Mucosa of descending colon (tissue), 3 donors: ENCODE measurements at regions not wholly inside any gene's neighbourhood (a gene's known extent, or its start where the extent isn't known, plus 50 kb on each side); places are given as distances from the start of the nearest gene placed in this dataset.
"Not testable (repeated sequence)": the region's sequence is repeated elsewhere in the genome, so short reads cannot be mapped to it uniquely, and the experiment has no call there.

Source experiments
- ATAC-seq: fragments of 200-7000 bp; cut with Tn5 transposase; one replicate; pipeline ENCODE4 v1.9.1; 2020; ENCODE audit warnings: mild to moderate bottlenecking, moderate library complexity
- DNase-seq, 3 donors: peaks; one replicate each; pipeline ENCODE4 v3.0.0-alpha.2; 2020
- H3K36me3 ChIP-seq: fragments of 200-600 bp; one replicate; pipeline ENCODE4 v1.8.0; 2021; ENCODE audit warnings: low read depth, mild to moderate bottlenecking
- H3K4me1 ChIP-seq: fragments of 200-600 bp; one replicate; pipeline ENCODE4 v1.8.0; 2021; ENCODE audit warnings: low read depth, mild to moderate bottlenecking
- H3K4me3 ChIP-seq: fragments of 200-600 bp; one replicate; pipeline ENCODE4 v1.8.0; 2021; ENCODE audit warnings: mild to moderate bottlenecking
- H3K9me3 ChIP-seq: fragments of 200-600 bp; one replicate; pipeline ENCODE4 v1.8.0; 2021; ENCODE audit warnings: mild to moderate bottlenecking
- intact Hi-C, 2 donors: fragments of 100-400 bp; cut with DNase I in 1 of 2; cut with micrococcal nuclease in 1 of 2; formaldehyde crosslinking; loops; one replicate each; pipeline versions ENCODE4 v1.11.0 to v1.11.1; 2022; cut with DNase I, micrococcal nuclease
- TF ChIP-seq, protein P1 (sequence below): fragments of 200-600 bp; IDR thresholded peaks from one replicate; pipeline ENCODE4 v1.8.0; 2022; ENCODE audit warnings: antibody characterized with exemption, mild to moderate bottlenecking
- donor health status: DM: no; HTN: no; CAD: no; lungs with moderate emphysema.
- donor health status: DM: no; HTN: no; CAD: no.
- donor health status: DM: no; HTN: yes; CAD: no.

GRCh38 chr9:22508354-22508753, 61.7 kb downstream of the DMRTA1 start:
- H3K36me3 ChIP-seq, ATAC-seq, intact Hi-C loops, H3K4me1 ChIP-seq, H3K4me3 ChIP-seq, DNase-seq, H3K9me3 ChIP-seq: not testable (repeated sequence)

- ATAC-seq = no peak
- intact Hi-C loops = no loop called here
- TF ChIP-seq, protein P1, sequence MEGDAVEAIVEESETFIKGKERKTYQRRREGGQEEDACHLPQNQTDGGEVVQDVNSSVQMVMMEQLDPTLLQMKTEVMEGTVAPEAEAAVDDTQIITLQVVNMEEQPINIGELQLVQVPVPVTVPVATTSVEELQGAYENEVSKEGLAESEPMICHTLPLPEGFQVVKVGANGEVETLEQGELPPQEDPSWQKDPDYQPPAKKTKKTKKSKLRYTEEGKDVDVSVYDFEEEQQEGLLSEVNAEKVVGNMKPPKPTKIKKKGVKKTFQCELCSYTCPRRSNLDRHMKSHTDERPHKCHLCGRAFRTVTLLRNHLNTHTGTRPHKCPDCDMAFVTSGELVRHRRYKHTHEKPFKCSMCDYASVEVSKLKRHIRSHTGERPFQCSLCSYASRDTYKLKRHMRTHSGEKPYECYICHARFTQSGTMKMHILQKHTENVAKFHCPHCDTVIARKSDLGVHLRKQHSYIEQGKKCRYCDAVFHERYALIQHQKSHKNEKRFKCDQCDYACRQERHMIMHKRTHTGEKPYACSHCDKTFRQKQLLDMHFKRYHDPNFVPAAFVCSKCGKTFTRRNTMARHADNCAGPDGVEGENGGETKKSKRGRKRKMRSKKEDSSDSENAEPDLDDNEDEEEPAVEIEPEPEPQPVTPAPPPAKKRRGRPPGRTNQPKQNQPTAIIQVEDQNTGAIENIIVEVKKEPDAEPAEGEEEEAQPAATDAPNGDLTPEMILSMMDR = no peak
Observed at GRCh38 chr9:22508790-22509189, 62.2 kb downstream of the DMRTA1 start.

DNA sequence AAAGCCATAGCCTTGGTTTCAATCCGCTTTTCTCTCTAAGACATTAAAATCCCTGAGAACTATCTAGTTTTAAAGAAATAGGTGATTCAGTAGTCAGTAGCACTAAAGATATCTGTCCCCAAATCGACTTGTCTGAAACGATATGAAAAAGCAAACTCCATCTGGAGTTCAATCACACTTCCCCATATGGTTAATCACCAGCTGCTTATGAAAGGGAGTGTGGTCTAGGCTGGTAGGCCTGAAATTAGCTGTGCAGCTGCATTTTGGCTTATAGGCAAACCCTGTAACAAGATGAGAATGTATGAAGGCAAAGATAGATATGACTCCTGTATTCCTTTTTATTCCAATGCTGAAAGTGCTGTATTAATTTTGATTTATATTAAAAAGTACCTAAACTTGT, 65.9 kb downstream of the DMRTA1 start:
- DNase-seq = no peak
- TF ChIP-seq, protein P1 = no peak
- no peaks in the 10 kb centered on the region for H3K4me1 ChIP-seq
- no peaks in the 10 kb centered on the region for H3K9me3 ChIP-seq
- H3K4me3 ChIP-seq = no peak overlapping the region
- intact Hi-C loops = no loop called here
- no peaks in the 10 kb centered on the region for H3K36me3 ChIP-seq
- ATAC-seq = no peak

More at GRCh38 chr9:22508790-22509189, 62.2 kb downstream of the DMRTA1 start:
- DNase-seq = no peak
- Histone ChIP-seq H3K4me1 (no peaks in the 10 kb centered on the region), H3K9me3 (no peaks in the 10 kb centered on the region), H3K4me3 (no peak overlapping the region), H3K36me3 (no peaks in the 10 kb centered on the region)

DNA sequence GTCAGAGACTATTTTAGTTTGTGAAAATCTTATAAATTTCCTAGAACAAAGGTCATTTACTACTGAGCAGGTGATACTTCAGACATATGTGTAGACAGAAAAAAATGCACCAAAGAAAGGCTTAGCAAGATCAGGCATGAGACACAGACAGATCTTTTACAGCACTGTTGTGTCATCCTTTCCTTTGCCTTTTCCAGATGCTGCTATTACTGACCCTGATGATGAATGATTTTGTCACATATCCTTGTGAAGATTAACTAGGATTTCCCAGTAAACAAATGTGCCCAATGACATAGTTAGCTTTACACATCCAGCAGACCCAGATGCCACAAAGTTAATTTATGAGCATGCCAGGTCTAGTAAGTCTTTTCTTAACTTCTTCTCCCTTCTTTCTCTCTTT, 68.2 kb downstream of the DMRTA1 start:
- Histone ChIP-seq H3K4me3 (no peak overlapping the region), H3K36me3 (no peaks in the 10 kb centered on the region), H3K9me3 (no peaks in the 10 kb centered on the region), H3K4me1 (no peaks in the 10 kb centered on the region)
- no peak for ATAC-seq
- TF ChIP-seq, protein P1 = no peak
- no peak for DNase-seq
- intact Hi-C loops = no loop called here

DNA sequence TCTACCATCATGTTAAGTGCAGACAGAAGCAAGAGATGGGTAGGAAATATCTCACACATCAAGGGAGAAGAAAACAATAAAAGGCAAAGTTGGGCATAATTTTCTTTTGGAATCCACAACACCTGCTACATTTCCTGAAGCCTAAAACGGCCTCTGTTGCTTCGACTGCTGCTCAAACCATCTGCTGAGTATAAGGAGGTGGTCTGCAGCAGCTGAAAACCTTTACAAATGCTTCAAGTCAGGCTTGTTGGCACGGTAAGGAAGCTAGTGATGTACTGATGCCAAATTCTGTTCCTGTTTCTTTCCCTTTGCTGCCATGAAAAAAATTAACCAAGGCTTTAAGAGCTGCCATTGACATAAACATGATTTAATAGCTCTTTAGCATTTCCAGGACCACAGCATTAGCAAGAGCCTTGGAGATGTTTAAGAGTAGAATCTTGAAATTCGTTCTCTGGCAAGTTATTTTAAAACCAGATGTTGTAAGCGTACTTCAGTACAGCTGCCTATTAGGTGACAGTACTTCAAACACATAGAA, 75.6 kb downstream of the DMRTA1 start:
- intact Hi-C loops = no loop called here

DNA sequence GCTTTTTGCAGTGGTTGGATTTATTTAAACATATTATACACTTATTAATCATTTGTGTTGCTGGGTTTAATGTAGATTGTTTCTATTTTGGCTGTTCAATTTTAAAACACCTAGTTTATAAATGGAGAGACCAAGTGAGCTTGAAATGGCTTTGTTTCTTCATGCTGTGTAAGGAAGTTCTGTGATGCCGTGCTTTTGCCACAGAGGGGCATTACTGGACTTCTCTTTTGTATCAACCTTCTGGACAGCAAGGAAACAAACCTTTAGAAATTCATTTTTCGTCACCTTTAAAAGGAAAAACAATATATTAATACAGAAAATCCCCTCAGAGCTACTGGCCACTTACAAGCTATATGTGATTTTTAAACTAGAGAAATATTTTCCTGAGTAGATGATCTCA, 81.9 kb downstream of the DMRTA1 start:
- intact Hi-C loops = no loop called here
- no peaks in the 10 kb centered on the region for H3K9me3 ChIP-seq
- ATAC-seq (no peak), DNase-seq (no peak)
- no peaks in the 10 kb centered on the region for H3K4me1 ChIP-seq
- H3K4me3 ChIP-seq = no peak overlapping the region
- H3K36me3 ChIP-seq = no peaks in the 10 kb centered on the region
- TF ChIP-seq, protein P1 = no peak

More for the DNA sequence above, 75.6 kb downstream of the DMRTA1 start:
- DNase-seq (no peak), ATAC-seq (no peak)
- Histone ChIP-seq H3K9me3 (no peaks in the 10 kb centered on the region), H3K36me3 (no peaks in the 10 kb centered on the region), H3K4me3 (no peak overlapping the region), H3K4me1 (no peaks in the 10 kb centered on the region)
- TF ChIP-seq, protein P1 = no peak
